DMS79 treated with DMSO at 0.1 percent for 48 hours (cell line): ENCODE measurements at regions not wholly inside any gene's neighbourhood (a gene's known extent, or its start where the extent isn't known, plus 50 kb on each side); places are given as distances from the start of the nearest gene placed in this dataset.
"Not testable (repeated sequence)": the region's sequence is repeated elsewhere in the genome, so short reads cannot be mapped to it uniquely, and the experiment has no call there.

Experiments
- DNase-seq: peaks from one replicate; lab custom pipeline; 2025; lab: John Stamatoyannopoulos, UW

- DNase-seq = no peak
Observed at GRCh38 chr4:12177416-12177815, 748.7 kb upstream of the HS3ST1 start.

- DNase-seq = no peak
Observed at GRCh38 chr4:12173496-12173895, 744.8 kb upstream of the HS3ST1 start.

- no peak for DNase-seq
Observed at GRCh38 chr4:12172198-12172973, 743.7 kb upstream of the HS3ST1 start.

- DNase-seq = no peak
Observed at GRCh38 chr4:12170308-12170707, 741.6 kb upstream of the HS3ST1 start.

GRCh38 chr4:12165616-12166015 lies 736.9 kb upstream of the HS3ST1 start:
- no peak for DNase-seq

- DNase-seq = no peak
Observed at GRCh38 chr4:12146339-12146738, 717.6 kb upstream of the HS3ST1 start.

- no peak for DNase-seq
Observed at GRCh38 chr4:12145768-12146167, 717.1 kb upstream of the HS3ST1 start.

- no peak for DNase-seq
Observed at GRCh38 chr4:12145106-12145505, 716.4 kb upstream of the HS3ST1 start.

GRCh38 chr4:12144051-12144450 lies 715.4 kb upstream of the HS3ST1 start:
- no peak for DNase-seq

- DNase-seq = no peak
Observed at GRCh38 chr4:12140864-12141263, 712.2 kb upstream of the HS3ST1 start.

GRCh38 chr4:12139296-12139695 lies 710.6 kb upstream of the HS3ST1 start:
- no peak for DNase-seq

- DNase-seq = no peak
Observed at GRCh38 chr4:12138488-12138887, 709.8 kb upstream of the HS3ST1 start.

GRCh38 chr4:12137575-12137974 lies 708.9 kb upstream of the HS3ST1 start:
- no peak for DNase-seq

- DNase-seq = no peak
Observed at GRCh38 chr4:12126474-12126873, 697.8 kb upstream of the HS3ST1 start.

GRCh38 chr4:12124138-12124537 lies 695.4 kb upstream of the HS3ST1 start:
- no peak for DNase-seq

GRCh38 chr4:12123707-12124106 lies 695.0 kb upstream of the HS3ST1 start:
- DNase-seq = no peak

GRCh38 chr4:12122316-12122715 lies 693.6 kb upstream of the HS3ST1 start:
- DNase-seq = no peak

GRCh38 chr4:12120968-12121367 lies 692.3 kb upstream of the HS3ST1 start:
- DNase-seq = no peak

GRCh38 chr4:12118651-12119213 lies 690.0 kb upstream of the HS3ST1 start:
- no peak for DNase-seq

GRCh38 chr4:12116009-12116552 lies 687.4 kb upstream of the HS3ST1 start:
- DNase-seq = no peak

GRCh38 chr4:12110627-12111026 lies 681.9 kb upstream of the HS3ST1 start:
- DNase-seq = no peak

GRCh38 chr4:12109056-12109455 lies 680.4 kb upstream of the HS3ST1 start:
- DNase-seq = not testable (repeated sequence)

- no peak for DNase-seq
Observed at GRCh38 chr4:12105519-12105918, 676.8 kb upstream of the HS3ST1 start.

GRCh38 chr4:12089920-12090319 lies 661.2 kb upstream of the HS3ST1 start:
- DNase-seq = not testable (repeated sequence)
